BE2C (cell line): ENCODE measurements at regions not wholly inside any gene's neighbourhood (a gene's known extent, or its start where the extent isn't known, plus 50 kb on each side); places are given as distances from the start of the nearest gene placed in this dataset.

Source experiments
- DNase-seq: peaks from one replicate; pipeline ENCODE4 v3.0.0-alpha.2; 2020
- H3K27me3 ChIP-seq: fragments of 250-450 bp; sonication (Bioruptor Pico); 2 replicates; pipeline ENCODE4 v1.5.1; 2020; ENCODE audit warnings: mild to moderate bottlenecking
- H3K36me3 ChIP-seq: fragments of 250-450 bp; sonication (Bioruptor Pico); 2 replicates; pipeline ENCODE4 v1.5.1; 2020; ENCODE audit warnings: mild to moderate bottlenecking
- H3K4me1 ChIP-seq: fragments of 250-450 bp; sonication (Bioruptor Pico); 2 replicates; pipeline ENCODE4 v1.5.1; 2020
- H3K4me3 ChIP-seq: 2 replicates; pipeline ENCODE4 v1.5.1; 2011; ENCODE audit warnings: low read depth, low read length
- H3K9me3 ChIP-seq: fragments of 250-450 bp; sonication (Bioruptor Pico); 2 replicates; pipeline ENCODE4 v1.5.1; 2020
- TF ChIP-seq, protein P1 (sequence below): IDR thresholded peaks from 2 replicates; pipeline ENCODE4 v1.5.1; 2012; ENCODE audit warnings: mild to moderate bottlenecking, low read depth, low read length

- Histone ChIP-seq H3K36me3 (no peaks in the 10 kb centered on the region), H3K4me3 (no peak overlapping the region), H3K9me3 (0 out of 2 replicates have a peak, but pooled peaks cover 4% of the 10 kb centered on the region), H3K4me1 (no peaks in the 10 kb centered on the region), H3K27me3 (no peaks in the 10 kb centered on the region)
- TF ChIP-seq, protein P1, sequence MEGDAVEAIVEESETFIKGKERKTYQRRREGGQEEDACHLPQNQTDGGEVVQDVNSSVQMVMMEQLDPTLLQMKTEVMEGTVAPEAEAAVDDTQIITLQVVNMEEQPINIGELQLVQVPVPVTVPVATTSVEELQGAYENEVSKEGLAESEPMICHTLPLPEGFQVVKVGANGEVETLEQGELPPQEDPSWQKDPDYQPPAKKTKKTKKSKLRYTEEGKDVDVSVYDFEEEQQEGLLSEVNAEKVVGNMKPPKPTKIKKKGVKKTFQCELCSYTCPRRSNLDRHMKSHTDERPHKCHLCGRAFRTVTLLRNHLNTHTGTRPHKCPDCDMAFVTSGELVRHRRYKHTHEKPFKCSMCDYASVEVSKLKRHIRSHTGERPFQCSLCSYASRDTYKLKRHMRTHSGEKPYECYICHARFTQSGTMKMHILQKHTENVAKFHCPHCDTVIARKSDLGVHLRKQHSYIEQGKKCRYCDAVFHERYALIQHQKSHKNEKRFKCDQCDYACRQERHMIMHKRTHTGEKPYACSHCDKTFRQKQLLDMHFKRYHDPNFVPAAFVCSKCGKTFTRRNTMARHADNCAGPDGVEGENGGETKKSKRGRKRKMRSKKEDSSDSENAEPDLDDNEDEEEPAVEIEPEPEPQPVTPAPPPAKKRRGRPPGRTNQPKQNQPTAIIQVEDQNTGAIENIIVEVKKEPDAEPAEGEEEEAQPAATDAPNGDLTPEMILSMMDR: no peak
- DNase-seq: no peak
Observed at GRCh38 chr1:222163895-222164294, 384.0 kb downstream of the HHIPL2 start.

DNA sequence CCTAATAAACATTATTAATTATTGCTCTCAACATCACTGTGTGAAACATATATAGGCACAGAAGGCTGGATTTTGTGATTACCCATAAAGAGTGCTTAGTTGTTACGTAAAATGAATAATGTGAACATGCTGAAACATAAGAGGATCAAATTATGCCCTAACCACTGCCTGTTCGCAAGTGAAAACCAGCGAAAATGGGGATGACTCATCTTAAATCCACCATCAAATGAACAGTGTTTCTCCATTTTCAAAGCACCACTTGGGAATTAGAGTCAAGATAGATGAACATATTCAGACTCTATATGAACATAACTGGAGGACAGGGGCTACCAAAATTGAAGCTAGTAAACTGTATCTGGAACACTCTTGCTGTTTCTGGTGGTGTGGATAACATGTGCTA is 386.2 kb downstream of the HHIPL2 start:
- no peaks in the 10 kb centered on the region for H3K27me3 ChIP-seq
- H3K4me1 ChIP-seq: no peaks in the 10 kb centered on the region
- no peak overlapping the region for H3K4me3 ChIP-seq
- H3K9me3 ChIP-seq: peaks cover 4% of the 10 kb centered on the region; the same call in 1 of the 2 replicates
- no peak for DNase-seq
- H3K36me3 ChIP-seq: no peaks in the 10 kb centered on the region
- TF ChIP-seq, protein P1: no peak

GRCh38 chr1:222157612-222158011 is 390.3 kb downstream of the HHIPL2 start:
- no peaks in the 10 kb centered on the region for H3K4me1 ChIP-seq
- TF ChIP-seq, protein P1: no peak
- H3K4me3 ChIP-seq: no peak overlapping the region
- H3K36me3 ChIP-seq: no peaks in the 10 kb centered on the region
- no peak for DNase-seq
- no peaks in the 10 kb centered on the region for H3K27me3 ChIP-seq
- H3K9me3 ChIP-seq: no peaks in the 10 kb centered on the region; the same call in 1 of the 2 replicates

- TF ChIP-seq, protein P1: no peak
- Histone ChIP-seq H3K4me3 (no peak overlapping the region), H3K4me1 (no peaks in the 10 kb centered on the region), H3K36me3 (no peaks in the 10 kb centered on the region), H3K9me3 (no peaks in the 10 kb centered on the region), H3K27me3 (no peaks in the 10 kb centered on the region)
- DNase-seq: no peak
Observed at GRCh38 chr1:222140206-222140605, 398.3 kb upstream of the DUSP10 start.

- H3K36me3 ChIP-seq: no peaks in the 10 kb centered on the region
- DNase-seq: no peak
- TF ChIP-seq, protein P1: no peak
- H3K27me3 ChIP-seq: no peaks in the 10 kb centered on the region
- no peaks in the 10 kb centered on the region; the same call in 1 of the 2 replicates for H3K9me3 ChIP-seq
- H3K4me3 ChIP-seq: no peak overlapping the region
- H3K4me1 ChIP-seq: no peaks in the 10 kb centered on the region
Observed at GRCh38 chr1:222138095-222138494, 396.2 kb upstream of the DUSP10 start.

DNA sequence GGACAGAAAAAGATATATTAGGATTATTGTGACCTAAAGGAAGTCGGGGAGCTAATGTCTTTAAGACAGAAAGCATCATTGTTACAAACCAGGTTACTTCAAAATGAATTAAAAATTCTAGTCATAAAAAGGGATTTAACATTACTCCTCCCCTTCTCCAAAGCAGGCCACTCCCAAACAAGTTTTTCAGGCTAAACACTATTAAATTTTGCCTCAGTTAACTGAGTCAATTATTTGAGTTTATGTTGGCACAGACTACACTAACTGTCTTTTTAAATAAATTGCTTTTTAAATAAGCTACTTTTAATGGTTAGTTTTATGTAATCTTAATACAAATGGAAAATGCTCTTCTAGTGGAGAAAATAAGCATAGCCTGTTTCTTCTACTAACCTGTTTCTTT is 395.0 kb upstream of the DUSP10 start:
- Histone ChIP-seq H3K4me3 (no peak overlapping the region), H3K4me1 (no peaks in the 10 kb centered on the region), H3K36me3 (no peaks in the 10 kb centered on the region), H3K9me3 (no peaks in the 10 kb centered on the region; the same call in 1 of the 2 replicates), H3K27me3 (no peaks in the 10 kb centered on the region)
- DNase-seq: no peak
- TF ChIP-seq, protein P1: no peak
